ENCODE measurements at regions not wholly inside any gene's neighbourhood (a gene's known extent, or its start where the extent isn't known, plus 50 kb on each side); places are given as distances from the start of the nearest gene placed in this dataset.

DNA sequence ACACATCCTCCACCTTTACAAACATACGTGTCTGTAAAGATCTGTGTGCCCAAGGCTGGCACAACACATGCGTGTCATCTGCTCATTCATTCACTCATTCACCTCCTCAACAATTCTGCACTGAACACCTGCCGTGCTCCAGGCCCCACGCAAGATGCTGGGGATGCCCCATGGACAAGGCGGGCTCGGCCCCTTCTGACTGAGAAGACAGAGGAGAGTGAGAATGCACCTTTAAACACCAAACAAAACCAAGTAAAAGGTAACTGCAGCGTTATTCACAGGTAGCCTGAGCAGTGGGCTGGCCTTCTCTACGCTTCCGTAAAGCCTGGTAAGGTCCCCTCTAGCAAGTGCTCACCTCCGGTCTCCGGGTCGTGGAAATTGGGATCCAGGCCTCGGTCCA, 142.8 kb downstream of the SHANK2 start:
- Mint-ChIP-seq H3K27ac (no peak overlapping the region), H3K27me3 (peaks cover 33% of the 10 kb centered on the region), H3K4me1 (no peaks in the 10 kb centered on the region), H3K9me3 (no peaks in the 10 kb centered on the region), H3K4me3 (no peak overlapping the region)
- ATAC-seq (no peak), DNase-seq (no peak)

DNA sequence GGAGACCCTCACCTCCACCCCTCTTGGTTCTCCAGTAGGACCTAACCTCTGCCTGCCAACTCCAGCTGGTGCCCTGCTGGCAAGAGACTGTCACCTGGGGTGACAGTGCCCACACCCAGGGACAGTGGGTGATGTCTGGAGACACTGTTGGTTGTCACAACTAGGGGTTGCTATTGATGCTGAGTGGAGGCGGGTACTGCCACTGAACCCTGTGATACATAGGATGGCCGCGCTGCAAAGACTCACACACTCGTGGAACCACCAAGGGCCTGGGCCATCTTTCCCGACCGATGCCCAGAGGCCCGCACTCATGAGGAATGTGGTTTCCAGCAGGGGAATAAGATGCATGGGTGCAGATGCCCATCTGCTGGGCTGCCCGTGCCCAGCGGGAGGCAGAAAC, 143.2 kb downstream of the SHANK2 start:
- H3K9me3 Mint-ChIP-seq: no peaks in the 10 kb centered on the region

GRCh38 chr11:71108013-71108865, 144.1 kb downstream of the SHANK2 start:
- H3K27me3 Mint-ChIP-seq: peaks cover 25% of the 10 kb centered on the region
- H3K27ac Mint-ChIP-seq: peak overlapping the region in 1 of 2 donors; percentile 24
- H3K4me3 Mint-ChIP-seq: no peak overlapping the region
- DNase-seq (no peak), ATAC-seq (no peak)
- H3K4me1 Mint-ChIP-seq: no peaks in the 10 kb centered on the region
- no peaks in the 10 kb centered on the region for H3K9me3 Mint-ChIP-seq

More for the DNA sequence above, 143.2 kb downstream of the SHANK2 start:
- Mint-ChIP-seq H3K27me3 (peaks cover 33% of the 10 kb centered on the region), H3K4me3 (no peak overlapping the region), H3K4me1 (no peaks in the 10 kb centered on the region), H3K27ac (no peak overlapping the region)
- DNase-seq (no peak), ATAC-seq (no peak)

DNA sequence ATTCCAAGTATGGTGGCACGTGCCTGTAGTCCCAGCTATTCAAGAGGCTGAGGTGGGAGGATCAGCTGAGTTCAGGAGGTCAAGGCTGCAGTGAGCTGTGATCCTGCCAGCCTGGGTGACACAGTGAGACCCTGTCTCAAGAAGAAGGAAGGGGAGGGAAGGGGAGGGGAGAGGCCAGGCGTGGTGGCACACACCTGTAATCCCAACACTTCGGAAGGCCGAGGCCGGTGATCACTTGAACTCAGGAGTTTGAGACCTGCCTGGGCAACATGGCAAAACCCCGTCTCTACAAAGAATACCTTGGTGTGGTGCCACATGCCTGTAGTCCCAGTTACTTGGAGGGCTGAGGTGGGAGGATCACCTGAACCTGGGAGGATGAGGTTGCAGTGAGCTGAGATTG, 145.7 kb downstream of the SHANK2 start:
- H3K27ac Mint-ChIP-seq: no peak overlapping the region
- no peak for ATAC-seq
- no peak for DNase-seq
- H3K9me3 Mint-ChIP-seq: no peaks in the 10 kb centered on the region
- no peak overlapping the region for H3K4me3 Mint-ChIP-seq
- H3K4me1 Mint-ChIP-seq: no peaks in the 10 kb centered on the region
- H3K27me3 Mint-ChIP-seq: peaks cover 11% of the 10 kb centered on the region

DNA sequence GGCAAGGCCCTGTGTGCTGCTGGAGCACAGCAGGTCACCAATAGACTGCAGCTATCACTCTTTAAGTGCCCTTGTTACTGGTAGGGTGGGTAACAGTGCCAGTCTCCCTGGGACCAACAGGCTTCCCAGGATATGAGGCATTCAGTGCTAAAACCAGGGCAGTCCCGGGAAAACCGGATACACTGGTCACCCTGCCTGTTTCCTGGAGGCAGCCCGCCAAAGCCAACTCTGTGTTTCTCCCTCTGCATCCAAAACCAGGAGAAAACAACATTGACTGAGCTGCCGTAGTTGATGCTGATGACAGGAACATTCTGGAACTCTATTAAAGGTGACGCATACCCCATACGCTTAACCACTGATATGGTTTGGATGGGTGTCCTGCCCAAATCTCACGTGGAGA, 149.1 kb downstream of the SHANK2 start:
- no peak for ATAC-seq
- Mint-ChIP-seq H3K27ac (no peak overlapping the region), H3K4me3 (no peak overlapping the region), H3K27me3 (peaks cover 7% of the 10 kb centered on the region), H3K9me3 (no peaks in the 10 kb centered on the region), H3K4me1 (no peaks in the 10 kb centered on the region)
- no peak for DNase-seq

- H3K9me3 Mint-ChIP-seq: no peaks in the 10 kb centered on the region
- H3K4me3 Mint-ChIP-seq: no peak overlapping the region
- no peaks in the 10 kb centered on the region for H3K4me1 Mint-ChIP-seq
- H3K27me3 Mint-ChIP-seq: peaks cover 7% of the 10 kb centered on the region
- ATAC-seq (no peak), DNase-seq (no peak)
- no peak overlapping the region for H3K27ac Mint-ChIP-seq
Measured at GRCh38 chr11:71102251-71102995, 150.0 kb downstream of the SHANK2 start.

DNA sequence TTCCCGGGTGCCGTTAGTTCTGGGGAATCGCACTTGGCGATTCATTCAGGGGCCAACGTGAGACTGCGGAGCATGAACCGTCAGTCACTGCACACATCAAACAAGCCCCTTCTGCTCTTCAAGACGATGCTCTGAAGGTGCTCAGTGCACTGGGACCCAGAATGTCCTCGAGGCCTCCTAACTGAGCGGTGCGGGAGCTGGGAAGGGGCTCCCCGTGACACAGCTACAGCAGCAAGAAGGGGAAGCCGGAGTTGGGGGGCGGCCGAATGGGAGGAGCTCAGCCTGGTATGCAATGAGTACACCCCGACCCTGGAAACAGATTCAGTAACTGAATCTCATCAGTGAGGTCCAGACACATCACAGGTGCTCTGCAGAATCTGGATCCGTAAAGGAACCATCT, 150.8 kb downstream of the SHANK2 start:
- Mint-ChIP-seq H3K27ac (no peak overlapping the region), H3K4me1 (no peaks in the 10 kb centered on the region), H3K9me3 (no peaks in the 10 kb centered on the region), H3K4me3 (no peak overlapping the region), H3K27me3 (peaks cover 7% of the 10 kb centered on the region)
- no peak for DNase-seq
- ATAC-seq: no peak

DNA sequence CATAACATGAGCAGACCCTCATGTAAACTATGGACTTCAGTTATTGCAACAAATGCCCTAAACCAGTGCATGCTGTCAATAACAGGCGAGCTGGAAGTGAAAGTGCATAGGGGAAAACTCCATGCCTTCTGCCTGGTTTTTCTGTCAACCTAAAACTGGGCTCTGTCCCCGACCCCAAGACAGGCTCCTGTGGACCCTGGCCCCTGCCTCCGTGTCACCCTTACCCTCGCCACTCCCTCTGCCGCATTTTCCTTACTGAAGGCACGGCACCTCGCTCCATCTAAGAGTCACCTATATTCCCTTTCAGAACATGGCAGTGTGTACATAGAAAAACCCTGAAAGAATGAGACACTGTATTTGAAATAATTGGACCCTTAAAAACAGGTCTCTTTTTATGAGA, 151.3 kb downstream of the SHANK2 start:
- no peaks in the 10 kb centered on the region for H3K9me3 Mint-ChIP-seq
- ATAC-seq: no peak
- no peak for DNase-seq
- no peaks in the 10 kb centered on the region for H3K4me1 Mint-ChIP-seq
- no peak overlapping the region for H3K4me3 Mint-ChIP-seq
- H3K27ac Mint-ChIP-seq: no peak overlapping the region
- peaks cover 11% of the 10 kb centered on the region for H3K27me3 Mint-ChIP-seq

DNA sequence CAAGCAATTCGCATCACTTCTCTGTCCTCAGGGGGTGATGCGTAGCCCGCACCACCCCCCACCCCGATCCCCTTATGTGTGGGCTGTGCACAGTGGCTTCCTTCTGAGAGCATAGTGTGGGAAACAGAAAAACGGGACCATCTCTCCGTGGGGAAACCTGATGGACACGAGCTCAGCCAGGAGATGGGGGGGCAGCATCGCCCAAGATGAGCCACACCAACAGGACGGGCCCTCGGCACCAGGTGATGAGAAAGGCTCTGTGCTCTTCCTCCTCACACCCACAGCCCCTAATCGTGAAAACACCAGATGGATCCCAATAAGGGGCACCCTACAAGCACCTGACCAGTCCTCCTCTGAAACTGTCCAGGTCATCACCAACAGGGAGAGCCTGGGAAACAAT, 153.6 kb downstream of the SHANK2 start:
- ATAC-seq (no peak), DNase-seq (no peak)
- no peak overlapping the region for H3K27ac Mint-ChIP-seq
- H3K27me3 Mint-ChIP-seq: peaks cover 9% of the 10 kb centered on the region
- no peaks in the 10 kb centered on the region for H3K4me1 Mint-ChIP-seq
- no peaks in the 10 kb centered on the region for H3K9me3 Mint-ChIP-seq
- no peak overlapping the region for H3K4me3 Mint-ChIP-seq

- Mint-ChIP-seq H3K9me3 (no peaks in the 10 kb centered on the region), H3K4me1 (no peaks in the 10 kb centered on the region), H3K27me3 (peaks cover 9% of the 10 kb centered on the region), H3K4me3 (no peak overlapping the region), H3K27ac (no peak overlapping the region)
- ATAC-seq (no peak), DNase-seq (no peak)
Measured at GRCh38 chr11:71097506-71098240, 154.7 kb downstream of the SHANK2 start.

DNA sequence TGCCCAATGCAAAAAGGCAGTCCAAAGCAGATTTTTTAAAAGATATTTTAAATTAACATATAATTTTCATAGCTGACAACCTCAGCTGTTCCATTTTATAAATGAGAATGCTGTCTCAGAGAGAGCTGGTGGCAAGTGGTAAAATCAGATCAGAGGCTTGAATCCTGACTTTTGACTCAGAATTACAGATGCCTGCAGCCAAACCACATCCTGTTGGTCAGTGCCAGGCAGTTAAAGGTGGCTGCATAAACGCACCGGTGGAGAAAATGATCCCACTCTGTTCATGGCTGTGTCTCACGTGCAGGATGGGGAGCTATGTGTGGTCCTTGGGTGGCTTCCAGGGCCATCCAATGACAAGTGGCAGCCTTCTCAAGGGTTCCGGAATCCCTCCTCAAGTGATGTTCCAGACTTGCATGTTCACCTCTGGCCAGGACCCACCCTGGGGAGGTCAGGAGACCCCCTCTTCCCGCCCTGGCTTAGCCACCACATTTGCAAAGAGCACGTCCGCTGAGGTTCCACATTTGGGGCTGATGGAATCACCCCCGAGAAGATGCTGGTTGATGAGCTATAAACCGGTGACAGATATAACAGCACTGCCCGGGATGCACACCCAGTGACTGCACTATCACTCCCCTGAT, 155.5 kb downstream of the SHANK2 start:
- no peak overlapping the region for H3K27ac Mint-ChIP-seq
- H3K4me3 Mint-ChIP-seq: no peak overlapping the region
- H3K4me1 Mint-ChIP-seq: no peaks in the 10 kb centered on the region
- H3K27me3 Mint-ChIP-seq: peaks cover 15% of the 10 kb centered on the region
- ATAC-seq (no peak), DNase-seq (no peak)
- no peaks in the 10 kb centered on the region for H3K9me3 Mint-ChIP-seq

DNA sequence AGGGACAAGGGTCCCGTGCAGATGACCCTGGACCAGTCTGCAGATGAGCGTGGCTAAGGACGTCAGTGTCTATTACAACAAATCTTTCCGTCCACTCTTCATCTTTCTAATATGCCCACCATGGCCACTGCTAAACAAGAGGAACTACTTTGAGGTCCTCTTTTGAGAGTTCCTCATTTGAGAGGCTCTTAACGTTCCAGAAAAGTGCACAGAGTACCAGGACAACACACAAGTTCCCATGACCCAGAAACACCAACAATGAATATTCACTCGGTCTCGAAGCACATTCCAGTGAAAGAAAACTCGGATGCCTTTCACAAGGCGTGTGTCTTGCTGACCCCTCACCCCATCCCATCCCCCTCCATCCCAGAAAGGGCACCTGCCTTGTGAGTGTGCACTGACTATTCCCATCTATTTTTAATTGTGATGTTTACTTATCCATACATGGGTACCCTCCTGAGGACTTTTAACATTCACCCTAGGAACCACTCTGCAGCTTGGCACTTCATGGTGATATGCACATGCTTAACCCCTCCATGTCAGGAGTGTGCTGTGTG, 157.0 kb downstream of the SHANK2 start:
- ATAC-seq: no peak
- no peak overlapping the region for H3K4me3 Mint-ChIP-seq
- H3K27me3 Mint-ChIP-seq: peaks cover 16% of the 10 kb centered on the region
- no peak for DNase-seq
- H3K9me3 Mint-ChIP-seq: no peaks in the 10 kb centered on the region
- no peaks in the 10 kb centered on the region for H3K4me1 Mint-ChIP-seq
- H3K27ac Mint-ChIP-seq: no peak overlapping the region

DNA sequence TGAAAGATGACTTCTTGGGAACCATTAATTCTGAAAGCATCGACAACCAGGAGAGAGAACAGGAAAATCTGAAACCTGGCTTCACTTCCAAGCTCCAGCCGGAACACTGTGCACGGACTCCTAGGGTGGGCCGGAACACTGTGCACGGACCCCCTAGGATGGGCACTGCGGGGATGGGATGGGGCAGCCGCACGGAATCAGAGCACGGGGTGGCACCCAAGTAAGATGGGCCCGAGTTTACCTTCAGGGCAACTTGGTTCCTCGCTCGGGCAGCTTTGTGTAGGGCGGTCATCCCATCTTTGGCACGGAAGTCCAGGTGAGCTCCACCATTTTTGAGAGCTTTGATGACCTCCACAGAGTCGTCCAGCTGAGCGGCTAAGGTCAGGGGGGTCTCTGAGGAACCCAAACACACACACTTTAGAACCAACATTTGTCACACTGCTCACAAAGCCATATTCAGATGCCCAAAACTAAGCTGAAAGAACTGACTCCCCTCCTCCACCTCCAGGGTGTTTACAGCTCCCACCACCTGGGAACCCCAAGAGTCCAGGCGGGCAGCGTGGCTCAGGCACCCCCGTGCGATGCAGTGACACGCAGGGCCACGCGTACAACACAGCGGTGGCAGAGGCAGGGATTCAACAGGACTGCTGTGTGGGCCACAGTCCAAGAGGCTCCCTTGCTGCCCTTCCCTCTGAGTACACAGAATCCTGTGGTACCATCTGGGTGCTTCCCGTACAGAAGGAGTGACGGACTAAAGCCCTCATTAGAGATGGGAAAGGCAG, 157.9 kb downstream of the SHANK2 start:
- Mint-ChIP-seq H3K9me3 (no peaks in the 10 kb centered on the region), H3K4me3 (no peak overlapping the region), H3K4me1 (no peaks in the 10 kb centered on the region), H3K27ac (no peak overlapping the region), H3K27me3 (peaks cover 20% of the 10 kb centered on the region)
- no peak for DNase-seq
- no peak for ATAC-seq

DNA sequence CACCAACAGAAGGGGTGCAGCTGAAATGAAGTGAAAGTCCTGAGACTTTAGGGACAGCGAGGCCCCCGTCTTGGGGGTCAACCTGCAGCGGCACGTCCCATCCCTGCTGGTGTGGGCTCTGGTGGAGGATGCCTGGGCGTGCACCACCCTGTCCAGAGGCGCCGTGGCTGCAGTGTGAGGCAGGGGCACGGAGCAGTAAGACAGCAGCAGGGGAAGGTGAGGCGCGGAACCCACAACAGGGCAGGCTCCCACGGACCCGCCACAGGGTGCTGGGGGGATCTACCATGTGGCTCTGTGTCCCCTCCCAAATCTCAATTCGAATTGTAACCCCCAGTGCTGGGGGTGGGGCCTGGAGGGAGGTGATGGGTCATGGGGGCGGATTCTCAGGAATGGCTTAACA, 158.6 kb downstream of the SHANK2 start:
- Mint-ChIP-seq H3K9me3 (no peaks in the 10 kb centered on the region), H3K27ac (no peak overlapping the region), H3K4me1 (no peaks in the 10 kb centered on the region), H3K27me3 (peaks cover 26% of the 10 kb centered on the region), H3K4me3 (no peak overlapping the region)
- no peak for ATAC-seq
- DNase-seq: no peak
